Activated naive CD4-positive, alpha-beta T cell treated with anti-CD3 and anti-CD28 coated beads for 36 hours (primary cell): ENCODE measurements at regions not wholly inside any gene's neighbourhood (a gene's known extent, or its start where the extent isn't known, plus 50 kb on each side); places are given as distances from the start of the nearest gene placed in this dataset.
"Not testable (repeated sequence)": the region's sequence is repeated elsewhere in the genome, so short reads cannot be mapped to it uniquely, and the experiment has no call there.

ENCODE experiments used
- CTCF ChIA-PET: fragments of 350-600 bp; sonication (Branson Sonifier 250); formaldehyde crosslinking; loops from one replicate; lab custom pipeline; 2021; ENCODE audit warnings: antibody characterized with exemption; lab: Charles Lee
- DNase-seq: peaks from one replicate; pipeline ENCODE4 v3.0.0-alpha.2; 2020
- H3K27ac Mint-ChIP-seq: one replicate; pipeline ENCODE4 v1.8.0; 2021; ENCODE audit warnings: mild to moderate bottlenecking, mixed read lengths
- H3K27me3 Mint-ChIP-seq: one replicate; pipeline ENCODE4 v1.8.0; 2021; ENCODE audit warnings: low read depth, mixed read lengths
- H3K36me3 Mint-ChIP-seq: one replicate; pipeline ENCODE4 v1.8.0; 2021; ENCODE audit warnings: low read depth, mixed read lengths
- H3K4me1 Mint-ChIP-seq: one replicate; pipeline ENCODE4 v1.8.0; 2021; ENCODE audit warnings: low read depth, mixed read lengths
- H3K4me3 Mint-ChIP-seq: one replicate; pipeline ENCODE4 v1.8.0; 2021; ENCODE audit warnings: mild to moderate bottlenecking, moderate library complexity, mixed read lengths
- H3K9me3 Mint-ChIP-seq: one replicate; pipeline ENCODE4 v1.8.0; 2021; ENCODE audit warnings: mixed read lengths
- intact Hi-C: fragments of 100-400 bp; cut with micrococcal nuclease; formaldehyde crosslinking; loops from one replicate; pipeline ENCODE4 v1.15.1; 2023

DNA sequence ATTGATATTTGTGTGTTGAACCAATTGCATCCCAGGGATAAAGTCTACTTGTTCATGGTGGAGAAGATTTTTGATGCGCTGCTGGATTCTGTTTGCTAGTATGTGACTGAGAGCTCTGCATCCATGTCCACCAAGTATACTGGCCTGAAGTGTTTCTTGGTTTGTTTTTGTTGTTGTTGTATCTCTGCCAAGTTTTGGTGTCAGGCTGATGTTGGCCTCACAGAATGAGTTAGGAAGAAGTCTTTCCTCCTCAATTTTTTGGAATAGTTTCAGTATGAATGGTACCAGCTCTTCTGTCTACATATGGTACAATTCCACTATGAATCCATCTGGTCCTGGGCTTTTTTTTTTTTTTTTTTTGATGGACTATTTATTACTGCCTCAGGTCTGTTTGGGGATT lies 50.9 kb upstream of the OSTN start:
- H3K4me3 Mint-ChIP-seq, result no peak overlapping the region
- no peaks in the 10 kb centered on the region for H3K36me3 Mint-ChIP-seq
- H3K4me1 Mint-ChIP-seq, result no peaks in the 10 kb centered on the region
- peaks cover 6% of the 10 kb centered on the region for H3K9me3 Mint-ChIP-seq
- H3K27ac Mint-ChIP-seq, result no peak overlapping the region
- intact Hi-C loops, result no loop called here
- DNase-seq, result no peak
- CTCF ChIA-PET, result interaction anchor here (0.6 kb wide), 2 partner anchors 18 to 174 kb away, joined by 3 read pairs; no protein-coding TSS in a partner anchor
- no peaks in the 10 kb centered on the region for H3K27me3 Mint-ChIP-seq

DNA sequence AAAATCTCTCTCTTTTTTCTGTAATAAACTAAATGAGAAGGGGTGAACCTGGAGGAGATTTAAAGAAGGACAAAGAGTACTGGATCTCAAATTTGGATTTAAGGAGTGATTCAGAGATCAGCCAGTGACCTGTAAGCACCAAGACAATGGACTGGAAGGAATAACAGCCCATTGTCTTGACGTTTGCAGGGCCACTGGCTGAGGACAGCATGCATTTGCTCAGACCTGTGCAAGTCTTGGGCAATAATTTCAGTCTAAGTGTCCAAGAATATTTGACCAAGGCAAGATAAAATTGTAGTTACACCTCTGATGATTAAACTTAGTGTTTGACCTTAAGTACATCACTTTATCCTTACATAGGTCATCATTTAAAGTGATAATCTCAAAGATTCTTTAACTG lies 55.8 kb upstream of the OSTN start:
- H3K9me3 Mint-ChIP-seq, result peaks cover 8% of the 10 kb centered on the region
- intact Hi-C loops, result no loop called here
- DNase-seq, result no peak
- CTCF ChIA-PET, result no interaction called here
- H3K36me3 Mint-ChIP-seq, result no peaks in the 10 kb centered on the region
- H3K4me1 Mint-ChIP-seq, result no peaks in the 10 kb centered on the region
- no peak overlapping the region for H3K27ac Mint-ChIP-seq
- no peak overlapping the region for H3K4me3 Mint-ChIP-seq
- no peaks in the 10 kb centered on the region for H3K27me3 Mint-ChIP-seq

DNA sequence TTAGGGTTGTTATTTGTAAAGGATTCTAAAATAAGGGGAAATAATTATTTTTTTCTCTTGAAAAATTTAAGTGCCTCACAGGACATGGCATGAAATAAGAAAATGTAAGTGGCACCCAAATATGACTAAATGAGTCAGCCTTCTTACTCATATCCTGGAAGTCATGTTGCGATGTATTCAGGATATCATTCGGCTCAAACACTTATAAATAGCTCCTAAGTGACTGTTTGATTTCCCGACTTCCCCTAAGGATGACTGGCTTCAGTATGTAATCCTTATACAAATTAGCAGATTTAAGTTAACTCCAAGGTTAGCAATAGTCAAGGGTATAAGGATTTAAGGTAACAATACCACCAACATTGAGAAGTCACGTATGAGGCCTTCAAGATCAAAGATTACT lies 57.3 kb upstream of the OSTN start:
- intact Hi-C loops, result no loop called here
- no peaks in the 10 kb centered on the region for H3K36me3 Mint-ChIP-seq
- no peak overlapping the region for H3K4me3 Mint-ChIP-seq
- no peaks in the 10 kb centered on the region for H3K27me3 Mint-ChIP-seq
- no peak overlapping the region for H3K27ac Mint-ChIP-seq
- H3K9me3 Mint-ChIP-seq, result peaks cover 10% of the 10 kb centered on the region
- CTCF ChIA-PET, result no interaction called here
- DNase-seq, result no peak
- H3K4me1 Mint-ChIP-seq, result no peaks in the 10 kb centered on the region

DNA sequence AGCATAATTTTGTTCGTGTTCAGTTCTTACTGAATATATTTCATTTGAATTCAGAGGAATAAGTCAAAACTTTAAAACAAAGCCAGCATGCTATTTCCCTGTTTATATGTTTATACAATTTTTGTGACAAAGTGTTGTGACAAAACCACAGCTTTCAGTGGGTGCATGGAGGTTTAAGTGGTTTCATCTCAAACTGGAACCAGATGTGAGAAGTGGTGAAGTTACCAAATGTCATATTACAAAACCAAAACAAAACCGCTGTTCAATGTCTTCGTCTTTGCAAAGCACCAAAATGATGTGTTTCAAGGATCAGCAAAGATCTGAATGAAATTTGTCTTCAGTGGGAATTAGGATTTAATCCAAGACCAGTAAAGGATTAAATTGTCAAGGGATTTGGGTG lies 59.3 kb upstream of the OSTN start:
- intact Hi-C loops, result no loop called here
- peaks cover 9% of the 10 kb centered on the region for H3K9me3 Mint-ChIP-seq
- no peaks in the 10 kb centered on the region for H3K36me3 Mint-ChIP-seq
- DNase-seq, result no peak
- no peak overlapping the region for H3K27ac Mint-ChIP-seq
- H3K4me3 Mint-ChIP-seq, result no peak overlapping the region
- H3K27me3 Mint-ChIP-seq, result no peaks in the 10 kb centered on the region
- H3K4me1 Mint-ChIP-seq, result no peaks in the 10 kb centered on the region
- CTCF ChIA-PET, result no interaction called here

DNA sequence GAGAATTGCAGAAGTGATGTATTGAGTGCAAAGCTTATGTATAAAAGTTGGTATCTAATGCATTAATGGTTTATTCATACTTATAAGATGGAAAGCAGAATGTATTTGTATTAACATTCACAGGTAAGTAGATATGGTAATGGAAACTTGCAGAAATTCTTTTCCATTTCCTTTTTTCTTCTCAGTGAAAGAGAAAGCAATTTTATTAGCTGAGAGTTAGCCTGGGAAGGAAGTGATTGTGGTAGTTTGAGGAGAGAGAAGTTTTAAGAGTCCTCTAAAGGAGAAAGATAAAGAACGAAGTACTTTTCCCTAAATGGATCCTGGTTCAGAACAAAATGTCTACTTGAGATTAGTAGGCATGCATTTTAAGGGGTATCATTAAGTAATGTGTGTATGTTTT lies 60.1 kb upstream of the OSTN start:
- DNase-seq, result no peak
- H3K9me3 Mint-ChIP-seq, result peaks cover 9% of the 10 kb centered on the region
- no peaks in the 10 kb centered on the region for H3K4me1 Mint-ChIP-seq
- H3K36me3 Mint-ChIP-seq, result no peaks in the 10 kb centered on the region
- H3K27me3 Mint-ChIP-seq, result no peaks in the 10 kb centered on the region
- no peak overlapping the region for H3K4me3 Mint-ChIP-seq
- intact Hi-C loops, result no loop called here
- no peak overlapping the region for H3K27ac Mint-ChIP-seq
- CTCF ChIA-PET, result no interaction called here

DNA sequence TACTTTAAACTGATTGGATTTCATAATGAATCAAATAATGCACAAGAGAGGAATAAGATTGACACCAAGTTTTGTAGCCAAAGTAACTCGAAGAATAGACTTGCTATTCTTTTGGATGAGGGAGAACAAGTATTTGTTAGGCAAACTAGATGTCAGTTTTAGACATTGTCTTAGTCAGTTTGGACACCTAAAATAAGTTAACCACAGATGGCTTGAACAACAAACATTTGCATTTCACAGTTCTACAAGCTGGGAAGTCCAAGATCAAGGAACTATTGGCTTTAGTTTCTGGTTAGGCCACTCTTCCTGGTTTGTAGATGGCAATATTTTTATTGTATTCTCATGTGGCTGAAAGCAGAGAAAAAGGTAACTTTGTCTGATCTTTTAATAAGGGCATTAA lies 61.3 kb upstream of the OSTN start:
- peaks cover 9% of the 10 kb centered on the region for H3K9me3 Mint-ChIP-seq
- no peak overlapping the region for H3K4me3 Mint-ChIP-seq
- H3K4me1 Mint-ChIP-seq, result no peaks in the 10 kb centered on the region
- no peaks in the 10 kb centered on the region for H3K27me3 Mint-ChIP-seq
- CTCF ChIA-PET, result no interaction called here
- no peaks in the 10 kb centered on the region for H3K36me3 Mint-ChIP-seq
- intact Hi-C loops, result no loop called here
- H3K27ac Mint-ChIP-seq, result no peak overlapping the region
- DNase-seq, result no peak

DNA sequence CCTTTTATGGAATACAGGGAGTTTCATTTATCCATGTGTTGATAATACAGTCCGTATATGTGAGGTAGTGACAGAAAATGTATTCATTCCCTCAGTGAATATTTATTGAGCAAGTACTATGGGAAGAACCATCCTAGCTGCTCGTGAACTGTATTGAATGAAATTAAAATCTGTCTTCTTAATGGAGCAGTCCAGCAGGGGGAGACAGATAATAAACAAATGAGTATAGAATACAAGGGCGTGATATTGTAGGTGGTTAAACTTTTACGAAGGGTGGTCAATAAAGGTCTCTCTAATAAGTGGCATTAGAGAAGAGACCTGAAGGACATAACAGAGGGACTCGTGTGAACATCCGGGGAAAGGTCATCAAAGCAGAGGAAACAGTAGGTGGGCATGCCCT lies 62.7 kb upstream of the OSTN start:
- Mint-ChIP-seq H3K4me1 (no peaks in the 10 kb centered on the region), H3K27me3 (no peaks in the 10 kb centered on the region), H3K4me3 (no peak overlapping the region), H3K27ac (no peak overlapping the region), H3K9me3 (peaks cover 9% of the 10 kb centered on the region), H3K36me3 (no peaks in the 10 kb centered on the region)
- CTCF ChIA-PET, result interaction anchor here (0.5 kb wide), 1 partner anchor 524 kb away, joined by 3 read pairs; no protein-coding TSS in a partner anchor
- no peak for DNase-seq
- intact Hi-C loops, result no loop called here

DNA sequence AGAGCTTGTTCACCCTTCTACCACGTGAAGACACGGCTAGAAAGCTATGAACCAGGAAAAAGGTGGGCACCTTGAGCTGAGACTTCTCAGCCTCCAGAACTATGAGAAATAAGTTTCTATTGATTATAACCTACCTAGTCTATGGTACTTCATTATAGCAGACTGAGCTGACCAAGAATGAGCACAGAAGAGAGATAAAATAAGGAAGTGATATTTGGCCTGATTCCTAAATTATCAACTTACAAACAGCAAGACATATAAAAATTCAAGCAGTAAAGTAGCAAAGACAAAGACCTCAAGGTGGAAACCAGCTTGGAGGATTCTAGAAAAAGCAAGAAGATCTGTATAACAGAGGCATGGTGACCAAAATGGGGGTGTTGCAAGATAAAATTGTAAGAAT lies 63.9 kb upstream of the OSTN start:
- Mint-ChIP-seq H3K36me3 (no peaks in the 10 kb centered on the region), H3K27ac (no peak overlapping the region), H3K4me1 (no peaks in the 10 kb centered on the region), H3K27me3 (no peaks in the 10 kb centered on the region), H3K9me3 (peaks cover 6% of the 10 kb centered on the region), H3K4me3 (no peak overlapping the region)
- DNase-seq, result no peak
- intact Hi-C loops, result no loop called here
- CTCF ChIA-PET, result no interaction called here

DNA sequence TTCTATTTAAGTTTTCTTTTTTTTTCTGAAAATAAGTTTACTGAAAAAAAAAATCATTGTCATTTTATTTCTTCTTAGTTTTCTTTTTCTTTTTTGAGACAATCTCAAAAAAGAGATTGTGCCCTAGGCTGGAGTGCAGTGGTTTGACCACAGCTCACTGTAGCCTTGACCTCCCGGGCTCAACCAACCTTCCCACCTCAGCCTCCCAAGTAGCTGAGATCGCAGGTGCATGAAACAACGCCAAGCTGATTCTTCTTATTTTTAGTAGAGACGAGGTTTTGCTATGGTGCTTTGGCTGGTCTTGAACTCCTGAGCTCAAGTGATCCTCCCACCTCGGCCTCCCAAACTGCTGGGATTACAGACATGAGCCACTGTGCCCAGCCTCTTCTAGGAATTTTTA lies 65.7 kb upstream of the OSTN start:
- Mint-ChIP-seq H3K27me3 (no peaks in the 10 kb centered on the region), H3K27ac (no peak overlapping the region), H3K36me3 (no peaks in the 10 kb centered on the region), H3K4me3 (no peak overlapping the region), H3K4me1 (no peaks in the 10 kb centered on the region), H3K9me3 (peaks cover 6% of the 10 kb centered on the region)
- DNase-seq, result no peak
- intact Hi-C loops, result no loop called here
- CTCF ChIA-PET, result no interaction called here

DNA sequence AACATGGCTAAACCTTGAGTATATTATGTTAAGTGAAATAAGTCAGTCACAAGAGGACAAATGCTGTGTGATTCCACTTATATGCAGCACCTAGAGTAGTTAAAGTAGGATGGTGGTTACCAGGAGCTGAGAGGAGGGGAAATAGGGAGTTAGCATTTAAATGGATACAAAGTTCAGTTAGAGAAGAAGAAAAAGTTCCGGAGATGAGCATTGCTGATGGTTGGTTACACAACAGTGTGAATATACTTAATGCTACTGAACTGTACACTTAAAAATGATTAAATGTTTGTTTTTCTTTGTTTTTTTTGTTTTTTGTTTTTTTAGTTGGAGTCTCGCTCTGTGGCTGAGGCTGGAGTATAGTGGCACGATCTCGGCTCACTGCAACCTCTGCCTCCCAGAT lies 67.7 kb upstream of the OSTN start:
- no peaks in the 10 kb centered on the region for H3K27me3 Mint-ChIP-seq

DNA sequence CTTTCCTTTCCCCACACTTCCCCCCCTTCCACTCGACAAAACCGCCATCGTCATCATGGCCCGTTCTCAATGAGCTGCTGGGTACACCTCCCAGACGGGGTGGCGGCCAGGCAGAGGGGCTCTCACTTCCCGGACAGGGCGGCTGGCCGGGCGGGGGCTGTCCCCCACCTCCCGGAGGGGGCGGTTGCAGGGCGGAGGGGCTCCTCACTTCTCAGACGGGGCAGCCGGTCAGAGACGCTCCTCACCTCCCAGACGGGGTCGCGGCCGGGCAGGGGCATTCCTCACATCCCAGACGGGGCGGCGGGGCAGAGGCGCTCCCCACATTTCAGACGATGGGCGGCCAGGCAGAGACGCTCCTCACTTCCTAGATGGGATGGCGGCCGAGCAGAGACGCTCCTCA lies 74.2 kb upstream of the OSTN start:
- H3K27me3 Mint-ChIP-seq, CTCF ChIA-PET, H3K4me1 Mint-ChIP-seq, H3K27ac Mint-ChIP-seq, H3K36me3 Mint-ChIP-seq, DNase-seq, H3K9me3 Mint-ChIP-seq, H3K4me3 Mint-ChIP-seq, intact Hi-C loops: not testable (repeated sequence)

More for the DNA sequence above, 67.7 kb upstream of the OSTN start:
- CTCF ChIA-PET, result no interaction called here
- intact Hi-C loops, result no loop called here
- no peaks in the 10 kb centered on the region for H3K4me1 Mint-ChIP-seq
- H3K36me3 Mint-ChIP-seq, result no peaks in the 10 kb centered on the region
- no peak overlapping the region for H3K4me3 Mint-ChIP-seq
- peaks cover 2% of the 10 kb centered on the region for H3K9me3 Mint-ChIP-seq
- H3K27ac Mint-ChIP-seq, result no peak overlapping the region
- DNase-seq, result no peak

DNA sequence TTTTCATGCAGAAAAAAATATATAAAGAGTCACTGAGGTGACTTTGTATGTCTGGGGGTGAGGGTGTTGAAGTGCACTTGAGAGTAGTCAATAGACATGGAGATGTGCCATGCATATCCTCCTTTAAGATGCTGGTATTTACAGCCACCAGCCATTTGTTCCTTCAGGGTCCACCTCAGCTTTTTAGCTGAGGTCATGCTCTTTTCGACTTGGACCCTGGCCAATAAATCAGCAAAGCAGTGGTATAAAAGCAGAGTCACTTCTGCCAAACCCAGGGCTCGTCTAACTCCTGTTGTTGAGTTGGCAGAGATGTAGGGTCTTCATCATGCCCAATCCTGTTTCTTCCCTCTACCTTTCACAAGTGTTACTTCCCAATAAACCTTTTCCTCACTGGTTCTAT lies 75.1 kb upstream of the OSTN start:
- CTCF ChIA-PET, result no interaction called here
- Mint-ChIP-seq H3K4me3 (no peak overlapping the region), H3K36me3 (no peaks in the 10 kb centered on the region), H3K4me1 (no peaks in the 10 kb centered on the region), H3K9me3 (peaks cover 5% of the 10 kb centered on the region), H3K27me3 (no peaks in the 10 kb centered on the region), H3K27ac (no peak overlapping the region)
- no peak for DNase-seq
- intact Hi-C loops, result no loop called here

DNA sequence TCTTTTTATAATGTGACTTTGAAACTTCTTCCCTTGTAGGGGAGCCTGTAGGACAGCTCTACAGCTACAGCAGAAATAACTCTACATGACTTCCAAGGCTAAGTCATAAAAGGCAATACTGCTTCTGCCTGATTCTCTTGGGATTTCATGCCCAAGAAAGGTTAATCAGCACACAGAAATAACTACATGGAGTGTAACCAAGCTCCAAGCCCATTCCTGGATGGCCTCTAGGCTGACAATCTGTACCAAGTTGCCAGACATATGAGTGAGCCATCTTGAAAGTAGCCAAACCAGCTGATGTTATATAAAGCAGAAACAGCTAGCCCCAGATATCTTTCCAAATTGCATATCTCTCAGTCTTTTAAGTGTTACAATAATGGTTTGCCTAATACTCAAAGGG lies 75.8 kb upstream of the OSTN start:
- Mint-ChIP-seq H3K27me3 (no peaks in the 10 kb centered on the region), H3K9me3 (peaks cover 5% of the 10 kb centered on the region), H3K4me1 (no peaks in the 10 kb centered on the region), H3K4me3 (no peak overlapping the region), H3K36me3 (no peaks in the 10 kb centered on the region), H3K27ac (no peak overlapping the region)
- CTCF ChIA-PET, result no interaction called here
- DNase-seq, result no peak
- intact Hi-C loops, result no loop called here
